ENCODE measurements at regions not wholly inside any gene's neighbourhood (a gene's known extent, or its start where the extent isn't known, plus 50 kb on each side); places are given as distances from the start of the nearest gene placed in this dataset.

- H3K27ac ChIP-seq = no peak overlapping the region
- TF ChIP-seq CTCF (conservative IDR thresholded peaks at IDR 0.05) (no peak), ZFX (IDR thresholded peaks at IDR 0.05) (no peak)
Observed at GRCh38 chr5:57665146-57665936, 182.7 kb upstream of the ACTBL2 start.

GRCh38 chr5:57664700-57665099 lies 182.1 kb upstream of the ACTBL2 start:
- no peak overlapping the region for H3K27ac ChIP-seq
- TF ChIP-seq ZFX (IDR thresholded peaks at IDR 0.05) (no peak), CTCF (conservative IDR thresholded peaks at IDR 0.05) (no peak)

- H3K27ac ChIP-seq = no peak overlapping the region
- TF ChIP-seq CTCF (conservative IDR thresholded peaks at IDR 0.05) = no peak
- TF ChIP-seq ZFX (IDR thresholded peaks at IDR 0.05) = no peak
Observed at GRCh38 chr5:57663466-57663865, 180.9 kb upstream of the ACTBL2 start.

- TF ChIP-seq CTCF (conservative IDR thresholded peaks at IDR 0.05) (no peak), ZFX (IDR thresholded peaks at IDR 0.05) (no peak)
- H3K27ac ChIP-seq = no peak overlapping the region
Observed at GRCh38 chr5:57662991-57663390, 180.4 kb upstream of the ACTBL2 start.

- TF ChIP-seq ZFX (IDR thresholded peaks at IDR 0.05) = no peak
- TF ChIP-seq CTCF (conservative IDR thresholded peaks at IDR 0.05) = no peak
- H3K27ac ChIP-seq = no peak overlapping the region
Observed at GRCh38 chr5:57659886-57660285, 177.3 kb upstream of the ACTBL2 start.

- TF ChIP-seq ZFX (IDR thresholded peaks at IDR 0.05) (no peak), CTCF (conservative IDR thresholded peaks at IDR 0.05) (no peak)
- no peak overlapping the region for H3K27ac ChIP-seq
Observed at GRCh38 chr5:57658018-57658417, 175.4 kb upstream of the ACTBL2 start.

- no peak overlapping the region for H3K27ac ChIP-seq
- no peak for TF ChIP-seq ZFX (IDR thresholded peaks at IDR 0.05)
- TF ChIP-seq CTCF (conservative IDR thresholded peaks at IDR 0.05) = no peak
Observed at GRCh38 chr5:57655228-57655627, 172.6 kb upstream of the ACTBL2 start.
